SK-N-SH (cell line): ENCODE measurements at regions not wholly inside any gene's neighbourhood (a gene's known extent, or its start where the extent isn't known, plus 50 kb on each side); places are given as distances from the start of the nearest gene placed in this dataset.

Experiments
- CHD2 ChIP-seq: fragments of 150-350 bp; IDR thresholded peaks from 2 replicates; pipeline ENCODE4 v1.6.1; 2018; ENCODE audit warnings: low read length; ENCODE audit not compliant: partially characterized antibody
- CTCF ChIP-seq: fragments of 200-600 bp; sonication (generic); IDR thresholded peaks from 2 replicates; pipeline ENCODE4 v1.6.1; 2017; ENCODE audit warnings: antibody characterized with exemption, mild to moderate bottlenecking, moderate library complexity
- GABPA ChIP-seq: IDR thresholded peaks from 2 replicates; pipeline ENCODE4 v1.4.0; 2012; ENCODE audit warnings: low read depth, mild to moderate bottlenecking
- NFIC ChIP-seq: IDR thresholded peaks from 2 replicates; pipeline ENCODE4 v1.4.0; 2012; ENCODE audit warnings: borderline replicate concordance
- POLR2AphosphoS5 ChIP-seq: IDR thresholded peaks from 2 replicates; pipeline ENCODE4 v1.6.1; 2012; ENCODE audit warnings: low read depth, low read length
- SIN3A ChIP-seq: IDR thresholded peaks from 2 replicates; pipeline ENCODE4 v1.6.1; 2012; ENCODE audit warnings: low read depth, mild to moderate bottlenecking, low read length, moderate library complexity, borderline replicate concordance
- TAF1 ChIP-seq: IDR thresholded peaks from 2 replicates; pipeline ENCODE4 v1.6.1; 2012; ENCODE audit warnings: low read depth, mild to moderate bottlenecking, low read length, moderate library complexity, borderline replicate concordance
- USF2 ChIP-seq: fragments of 150-350 bp; IDR thresholded peaks from 2 replicates; pipeline ENCODE4 v1.6.1; 2017; ENCODE audit warnings: antibody characterized with exemption, low read length, low read depth, borderline replicate concordance

GRCh38 chr9:19728101-19728500 is 60.7 kb downstream of the SLC24A2 start:
- TF ChIP-seq CTCF (no peak), TAF1 (no peak), USF2 (no peak), SIN3A (no peak), POLR2AphosphoS5 (no peak), NFIC (no peak), GABPA (no peak), CHD2 (no peak)
